NCI-H510A treated with DMSO at 0.1 percent for 48 hours (cell line): ENCODE measurements at regions not wholly inside any gene's neighbourhood (a gene's known extent, or its start where the extent isn't known, plus 50 kb on each side); places are given as distances from the start of the nearest gene placed in this dataset.
"Not testable (repeated sequence)": the region's sequence is repeated elsewhere in the genome, so short reads cannot be mapped to it uniquely, and the experiment has no call there.

ENCODE experiments used
- DNase-seq: peaks from one replicate; lab custom pipeline; 2025; lab: John Stamatoyannopoulos, UW

- not testable (repeated sequence) for DNase-seq
Observed at GRCh38 chr3:16077146-16077545, 97.3 kb upstream of the GALNT15 start.

GRCh38 chr3:16077681-16078080 lies 96.8 kb upstream of the GALNT15 start:
- not testable (repeated sequence) for DNase-seq

GRCh38 chr3:16079519-16079918 lies 95.0 kb upstream of the GALNT15 start:
- DNase-seq = no peak

GRCh38 chr3:16081661-16082060 lies 92.8 kb upstream of the GALNT15 start:
- no peak for DNase-seq

- DNase-seq = no peak
Observed at GRCh38 chr3:16084887-16085286, 89.6 kb upstream of the GALNT15 start.

- no peak for DNase-seq
Observed at GRCh38 chr3:16085410-16085809, 89.1 kb upstream of the GALNT15 start.

- no peak for DNase-seq
Observed at GRCh38 chr3:16085884-16086608, 88.4 kb upstream of the GALNT15 start.

- no peak for DNase-seq
Observed at GRCh38 chr3:16086690-16087089, 87.8 kb upstream of the GALNT15 start.

- DNase-seq = no peak
Observed at GRCh38 chr3:16088496-16088895, 86.0 kb upstream of the GALNT15 start.

- DNase-seq = no peak
Observed at GRCh38 chr3:16089521-16089920, 85.0 kb upstream of the GALNT15 start.

GRCh38 chr3:16090024-16090423 lies 84.5 kb upstream of the GALNT15 start:
- DNase-seq = no peak

- DNase-seq = no peak
Observed at GRCh38 chr3:16090706-16091105, 83.8 kb upstream of the GALNT15 start.

GRCh38 chr3:16092923-16093322 lies 81.6 kb upstream of the GALNT15 start:
- DNase-seq = no peak

- no peak for DNase-seq
Observed at GRCh38 chr3:16101295-16102186, 72.9 kb upstream of the GALNT15 start.

GRCh38 chr3:16102187-16102561 lies 72.3 kb upstream of the GALNT15 start:
- DNase-seq = no peak

GRCh38 chr3:16102905-16103364 lies 71.5 kb upstream of the GALNT15 start:
- DNase-seq = no peak

- DNase-seq = no peak
Observed at GRCh38 chr3:16103472-16103871, 71.0 kb upstream of the GALNT15 start.

GRCh38 chr3:16104156-16104555 lies 70.3 kb upstream of the GALNT15 start:
- no peak for DNase-seq

GRCh38 chr3:16106050-16106449 lies 68.4 kb upstream of the GALNT15 start:
- no peak for DNase-seq

GRCh38 chr3:16108424-16108823 lies 66.1 kb upstream of the GALNT15 start:
- no peak for DNase-seq

- DNase-seq = no peak
Observed at GRCh38 chr3:16109929-16110328, 64.6 kb upstream of the GALNT15 start.

- no peak for DNase-seq
Observed at GRCh38 chr3:16112910-16113504, 61.5 kb upstream of the GALNT15 start.

- DNase-seq = no peak
Observed at GRCh38 chr3:16113704-16114103, 60.8 kb upstream of the GALNT15 start.
